Left colon (tissue), 2 donors: ENCODE measurements at regions not wholly inside any gene's neighbourhood (a gene's known extent, or its start where the extent isn't known, plus 50 kb on each side); places are given as distances from the start of the nearest gene placed in this dataset.
A peak's percentile ranks its signal among the peaks of the same experiment; 100 is the strongest.
"Not testable (repeated sequence)": the region's sequence is repeated elsewhere in the genome, so short reads cannot be mapped to it uniquely, and the experiment has no call there.

Experiments used
- ATAC-seq: fragments of 200-7000 bp; cut with Tn5 transposase; one replicate; pipeline ENCODE4 v1.9.1; 2020; ENCODE audit warnings: mild to moderate bottlenecking, moderate library complexity
- DNase-seq, 2 donors: peaks; one replicate each; pipeline ENCODE4 v3.0.0-alpha.2; 2020
- intact Hi-C, 2 donors: fragments of 100-400 bp; cut with DNase I in 1 of 2; cut with micrococcal nuclease in 1 of 2; formaldehyde crosslinking; loops; one replicate each; pipeline versions ENCODE4 v1.11.2 to v1.14.0; 2022; cut with DNase I, micrococcal nuclease
- donor health status: DM: no; HTN: no; CAD: no.
- donor health status: DM: yes; HTN: yes; CAD: no.

GRCh38 chr4:144799486-144799885, 153.5 kb downstream of the HHIP start:
- DNase-seq (no peak), ATAC-seq (no peak)
- intact Hi-C loops: no loop called here

- ATAC-seq (no peak), DNase-seq (no peak)
- intact Hi-C loops: no loop called here
Measured at GRCh38 chr4:144801731-144802130, 155.8 kb downstream of the HHIP start.

GRCh38 chr4:144808034-144808433, 162.1 kb downstream of the HHIP start:
- no peak for DNase-seq
- intact Hi-C loops: no loop called here
- ATAC-seq: no peak

- intact Hi-C loops: no loop called here
- ATAC-seq: no peak
Measured at GRCh38 chr4:144809056-144809640, 163.2 kb downstream of the HHIP start.

GRCh38 chr4:144816668-144817067, 170.7 kb downstream of the HHIP start:
- intact Hi-C loops: no loop called here
- DNase-seq: no peak
- no peak for ATAC-seq

More at GRCh38 chr4:144809056-144809640, 163.2 kb downstream of the HHIP start:
- no peak for DNase-seq

GRCh38 chr4:144817081-144817480, 171.1 kb downstream of the HHIP start:
- ATAC-seq: no peak
- no peak for DNase-seq
- intact Hi-C loops: no loop called here

GRCh38 chr4:144818136-144818535, 172.2 kb downstream of the HHIP start:
- no peak for DNase-seq
- intact Hi-C loops: no loop called here
- no peak for ATAC-seq

- DNase-seq (no peak), ATAC-seq (no peak)
- intact Hi-C loops: no loop called here
Measured at GRCh38 chr4:144819591-144819990, 173.6 kb downstream of the HHIP start.

- DNase-seq (no peak), ATAC-seq (no peak)
- intact Hi-C loops: no loop called here
Measured at GRCh38 chr4:144820011-144820727, 174.2 kb downstream of the HHIP start.

- DNase-seq: no peak
- intact Hi-C loops: no loop called here
- ATAC-seq: no peak
Measured at GRCh38 chr4:144820728-144821085, 174.8 kb downstream of the HHIP start.

GRCh38 chr4:144831971-144832370, 186.0 kb downstream of the HHIP start:
- intact Hi-C loops: no loop called here
- ATAC-seq (no peak), DNase-seq (no peak)

- ATAC-seq: no peak
- DNase-seq: no peak
- intact Hi-C loops: no loop called here
Measured at GRCh38 chr4:144845411-144845810, 199.5 kb downstream of the HHIP start.

- ATAC-seq (no peak), DNase-seq (no peak)
- intact Hi-C loops: no loop called here
Measured at GRCh38 chr4:144851948-144852347, 206.0 kb downstream of the HHIP start.

- DNase-seq: no peak
- peak; percentile 59 for ATAC-seq
- intact Hi-C loops: no loop called here
Measured at GRCh38 chr4:144861471-144861870, 215.5 kb downstream of the HHIP start.

- ATAC-seq (no peak), DNase-seq (no peak)
- intact Hi-C loops: no loop called here
Measured at GRCh38 chr4:144862210-144862609, 216.3 kb downstream of the HHIP start.

- intact Hi-C loops, ATAC-seq, DNase-seq: not testable (repeated sequence)
Measured at GRCh38 chr4:144864891-144865290, 218.9 kb downstream of the HHIP start.

- intact Hi-C loops: no loop called here
- ATAC-seq (peak; percentile 52), DNase-seq (no peak)
Measured at GRCh38 chr4:144868309-144868708, 222.4 kb downstream of the HHIP start.

- ATAC-seq (peak; percentile 41), DNase-seq (no peak)
- intact Hi-C loops: no loop called here
Measured at GRCh38 chr4:144872508-144873225, 225.3 kb downstream of the ANAPC10 start.

- DNase-seq: no peak
- intact Hi-C loops: no loop called here
Measured at GRCh38 chr4:144873226-144873990, 224.6 kb downstream of the ANAPC10 start.

GRCh38 chr4:144894573-144894972, 203.4 kb downstream of the ANAPC10 start:
- ATAC-seq: no peak
- no peak for DNase-seq
- intact Hi-C loops: no loop called here

More at GRCh38 chr4:144873226-144873990, 224.6 kb downstream of the ANAPC10 start:
- ATAC-seq: no peak
